Kidney (tissue), 13 donors: ENCODE measurements at regions not wholly inside any gene's neighbourhood (a gene's known extent, or its start where the extent isn't known, plus 50 kb on each side); places are given as distances from the start of the nearest gene placed in this dataset.

Experiments used
- DNase-seq, 5 donors: peaks; one replicate each; pipeline ENCODE4 v3.0.0-alpha.2; 2013 to 2020
- FAIRE-seq: peaks from 2 replicates; lab custom pipeline; 2012; peaks lifted over from hg19 to GRCh38; lab: Jason Lieb, UNC
- H3K27ac ChIP-seq, 2 donors: one replicate each; pipeline ENCODE4 v1.7.0; 2013; ENCODE audit warnings: low read depth in 2 of 2, low read length in 2 of 2, inconsistent platforms in 1 of 2
- H3K27me3 ChIP-seq: one replicate; pipeline ENCODE4 v1.7.1; 2013; ENCODE audit warnings: low read length, inconsistent platforms; ENCODE audit not compliant: control insufficient read depth, insufficient read depth
- H3K36me3 ChIP-seq, 3 donors: one replicate each; pipeline versions ENCODE4 v1.7.0 to v1.7.1; 2013; ENCODE audit warnings: low read length in 3 of 3, control low read depth in 1 of 3, inconsistent platforms in 1 of 3; ENCODE audit not compliant: insufficient read depth in 3 of 3, control insufficient read depth in 2 of 3
- H3K4me1 ChIP-seq, 3 donors: one replicate each; pipeline versions ENCODE4 v1.7.0 to v1.7.1; 2013; ENCODE audit warnings: low read length in 3 of 3, inconsistent platforms in 1 of 3, low read depth in 1 of 3; ENCODE audit not compliant: control insufficient read depth in 2 of 3, insufficient read depth in 2 of 3
- H3K4me3 ChIP-seq, 3 donors: one replicate each; pipeline versions ENCODE4 v1.7.0 to v1.8.1; 2013; ENCODE audit warnings: low read length in 3 of 3, control low read depth in 1 of 3, inconsistent platforms in 1 of 3
- H3K9ac ChIP-seq, 3 donors: one replicate each; pipeline versions ENCODE4 v1.7.0 to v1.7.1; 2013; ENCODE audit warnings: low read length in 3 of 3, control low read depth in 1 of 3, inconsistent platforms in 1 of 3
- H3K9me3 ChIP-seq, 3 donors: one replicate each; pipeline versions ENCODE4 v1.7.0 to v1.7.1; 2013; ENCODE audit warnings: low read length in 3 of 3, control low read depth in 1 of 3, inconsistent platforms in 1 of 3; ENCODE audit not compliant: control insufficient read depth in 2 of 3, insufficient read depth in 1 of 3
- CTCF ChIP-seq: IDR thresholded peaks from 3 replicates; pipeline ENCODE4 v1.5.1; 2012; ENCODE audit warnings: mild to moderate bottlenecking, moderate library complexity, borderline replicate concordance; ENCODE audit not compliant: insufficient read depth; ENCODE audit errors: extremely low read depth
- intact Hi-C: fragments of 100-400 bp; cut with DNase I; formaldehyde crosslinking; loops from one replicate; pipeline ENCODE4 v1.11.1; 2022
- donor health status: control.
- donor health status: control.
- donor health status: control.
- donor health status: control.
- donor health status: control.
- donor health status: DM: yes; HTN: yes; CAD: no.
- donor health status: Normal renal cell carcinoma (clear cell type).

DNA sequence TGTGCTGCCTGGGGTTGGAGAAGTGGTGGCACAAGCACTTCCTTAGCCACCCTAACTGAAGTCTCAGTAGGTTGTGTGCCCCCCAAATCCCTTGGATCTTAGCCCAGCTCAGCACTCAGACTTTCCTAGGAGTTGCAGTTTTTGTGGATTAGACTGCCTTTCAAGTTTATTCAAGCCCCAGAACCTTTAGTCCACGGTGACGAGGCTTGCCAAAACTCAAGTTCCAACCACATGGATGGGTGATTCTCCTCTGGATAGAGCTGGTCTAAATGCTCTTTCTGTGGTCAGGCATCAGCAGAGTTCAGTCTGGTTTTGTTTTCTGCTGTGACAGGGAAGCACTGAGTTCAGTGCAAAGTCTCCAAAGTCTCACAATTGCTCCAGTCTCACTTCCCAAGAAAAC, 2858.7 kb downstream of the PCDH9 start:
- Histone ChIP-seq H3K36me3 (no peaks in the 10 kb centered on the region), H3K4me1 (no peaks in the 10 kb centered on the region), H3K9me3 (no peaks in the 10 kb centered on the region), H3K4me3 (no peak overlapping the region), H3K27ac (no peak overlapping the region), H3K27me3 (no peaks in the 10 kb centered on the region), H3K9ac (no peak overlapping the region)
- FAIRE-seq (no peak), DNase-seq (no peak)
- intact Hi-C loops, result no loop called here
- TF ChIP-seq CTCF, result no peak

DNA sequence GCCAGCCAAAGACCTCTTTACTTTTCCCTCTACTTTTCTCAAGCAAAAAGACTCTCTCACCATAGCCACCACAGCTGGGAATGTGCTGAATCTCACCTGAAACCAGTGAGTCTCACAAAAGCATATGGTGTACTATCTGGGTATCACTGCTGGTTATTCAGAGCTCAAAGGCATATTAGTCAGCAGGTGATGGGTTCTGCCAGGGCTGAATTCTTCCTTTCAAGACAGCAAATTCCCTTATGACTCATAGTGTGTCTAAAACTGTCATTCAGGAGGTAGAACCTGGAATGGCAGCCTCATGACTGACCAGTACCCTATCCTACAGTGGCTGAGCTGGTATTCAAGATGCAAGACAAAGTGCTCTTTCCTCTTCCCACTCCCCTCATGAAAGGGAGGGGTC, 2859.1 kb downstream of the PCDH9 start:
- DNase-seq (no peak), FAIRE-seq (no peak)
- no peak for TF ChIP-seq CTCF
- no peaks in the 10 kb centered on the region for H3K4me1 ChIP-seq
- no peaks in the 10 kb centered on the region for H3K27me3 ChIP-seq
- H3K4me3 ChIP-seq, result no peak overlapping the region
- no peaks in the 10 kb centered on the region for H3K9me3 ChIP-seq
- no peak overlapping the region for H3K27ac ChIP-seq
- H3K36me3 ChIP-seq, result no peaks in the 10 kb centered on the region
- H3K9ac ChIP-seq, result no peak overlapping the region
- intact Hi-C loops, result no loop called here

- Histone ChIP-seq H3K9ac (no peak overlapping the region), H3K4me3 (no peak overlapping the region), H3K4me1 (no peaks in the 10 kb centered on the region), H3K36me3 (no peaks in the 10 kb centered on the region), H3K27ac (no peak overlapping the region), H3K9me3 (no peaks in the 10 kb centered on the region), H3K27me3 (no peaks in the 10 kb centered on the region)
- no peak for DNase-seq
- intact Hi-C loops, result no loop called here
- FAIRE-seq, result no peak
- TF ChIP-seq CTCF, result no peak
These were observed 2861.0 kb downstream of the PCDH9 start for GRCh38 chr13:64369121-64369520.

- TF ChIP-seq CTCF, result no peak
- Histone ChIP-seq H3K27me3 (no peaks in the 10 kb centered on the region), H3K9ac (no peak overlapping the region), H3K4me1 (no peaks in the 10 kb centered on the region), H3K36me3 (no peaks in the 10 kb centered on the region), H3K4me3 (no peak overlapping the region), H3K9me3 (no peaks in the 10 kb centered on the region), H3K27ac (no peak overlapping the region)
- intact Hi-C loops, result no loop called here
- FAIRE-seq (no peak), DNase-seq (no peak)
These were observed 2867.6 kb downstream of the PCDH9 start for GRCh38 chr13:64362564-64362963.
